Panc1 (cell line): ENCODE measurements at regions not wholly inside any gene's neighbourhood (a gene's known extent, or its start where the extent isn't known, plus 50 kb on each side); places are given as distances from the start of the nearest gene placed in this dataset.
"Not testable (repeated sequence)": the region's sequence is repeated elsewhere in the genome, so short reads cannot be mapped to it uniquely, and the experiment has no call there.

Experiments used
- ATAC-seq: fragments of 200-7000 bp; cut with Tn5 transposase; 2 replicates; pipeline ENCODE4 v1.9.1; 2020; ENCODE audit warnings: mild to moderate bottlenecking, moderate library complexity
- BruUV-seq: library from RNA; stranded (reverse); fragments of 400-500 nt; replicated peaks from 2 replicates; lab custom pipeline; 2021; lab: Mats Ljungman, UMichigan
- CTCF ChIA-PET: fragments of 300-600 bp; sonication (Branson Sonifier 250); formaldehyde crosslinking; loops from one replicate; lab custom pipeline; 2022; ENCODE audit warnings: antibody characterized with exemption; lab: Charles Lee
- POLR2A ChIA-PET: fragments of 300-600 bp; sonication (Branson Sonifier 250); formaldehyde crosslinking; loops from one replicate; lab custom pipeline; 2022; ENCODE audit warnings: antibody characterized with exemption; lab: Charles Lee
- DNase-seq: peaks from one replicate; pipeline ENCODE4 v3.0.0-alpha.2; 2010; ENCODE audit warnings: low read depth, low spot score
- H3K27ac ChIP-seq: 2 replicates; pipeline ENCODE4 v1.5.1; 2011; ENCODE audit warnings: mild to moderate bottlenecking, low read length, inconsistent platforms
- H3K27me3 ChIP-seq: fragments of 200-500 bp; sonication (Bioruptor generic); 2 replicates; pipeline ENCODE4 v1.6.0; 2014; ENCODE audit warnings: low read length, inconsistent platforms; ENCODE audit not compliant: control insufficient read depth, insufficient read depth
- H3K36me3 ChIP-seq: fragments of 200-500 bp; sonication (Bioruptor generic); 2 replicates; pipeline ENCODE4 v1.5.1; 2014; ENCODE audit warnings: inconsistent platforms, mild to moderate bottlenecking, low read length, moderate library complexity; ENCODE audit not compliant: control insufficient read depth, insufficient read depth
- H3K4me1 ChIP-seq: 2 replicates; pipeline ENCODE4 v1.5.1; 2011; ENCODE audit warnings: inconsistent platforms, mild to moderate bottlenecking, low read length, moderate library complexity; ENCODE audit not compliant: control insufficient read depth, insufficient read depth
- H3K4me3 ChIP-seq, 2 experiments: 2 replicates each; pipeline ENCODE4 v1.5.1; 2011 to 2012; ENCODE audit warnings: low read depth in 2 of 2, low read length in 2 of 2, mild to moderate bottlenecking in 2 of 2, inconsistent platforms in 1 of 2, moderate library complexity in 1 of 2
- H3K9me3 ChIP-seq: fragments of 200-500 bp; sonication (Bioruptor generic); 2 replicates; pipeline ENCODE4 v1.5.1; 2014; ENCODE audit warnings: low read depth, mild to moderate bottlenecking, inconsistent platforms, low read length, moderate library complexity; ENCODE audit not compliant: control insufficient read depth, insufficient read depth
- CTCF ChIP-seq: fragments of 450-650 bp; IDR thresholded peaks from 2 replicates; pipeline ENCODE4 v1.5.1; 2017; ENCODE audit warnings: mild to moderate bottlenecking
- POLR2AphosphoS5 ChIP-seq: IDR thresholded peaks from 2 replicates; pipeline ENCODE4 v1.6.1; 2012; ENCODE audit warnings: mild to moderate bottlenecking, low read depth, low read length, moderate library complexity
- REST ChIP-seq, 2 experiments: IDR thresholded peaks; 2 replicates each; pipeline ENCODE4 v1.6.1; 2011 to 2012; ENCODE audit warnings: low read depth in 2 of 2, control low read depth in 1 of 2, low read length in 1 of 2, mild to moderate bottlenecking in 1 of 2, moderate library complexity in 1 of 2; ENCODE audit not compliant: insufficient read depth in 1 of 2
- SIN3A ChIP-seq: IDR thresholded peaks from 2 replicates; pipeline ENCODE4 v1.6.1; 2012; ENCODE audit warnings: low read depth, mild to moderate bottlenecking, low read length, moderate library complexity, borderline replicate concordance; ENCODE audit not compliant: insufficient read depth
- TCF7L2 ChIP-seq: IDR thresholded peaks from 2 replicates; pipeline ENCODE4 v1.6.1; 2011; ENCODE audit warnings: mild to moderate bottlenecking, low read depth, low read length, inconsistent platforms
- in situ Hi-C: cut with HindIII; loops from 2 replicates; pipeline ENCODE4 v1.10.0; 2016; ENCODE audit warnings: low sequenced_read_pairs, low pct_unique_long_range_greater_than_20kb
- intact Hi-C: fragments of 100-400 bp; cut with micrococcal nuclease; formaldehyde crosslinking; loops from one replicate; pipeline ENCODE4 v1.10.0; 2022; ENCODE audit not compliant: unreplicated experiment

- no peak for TF ChIP-seq POLR2AphosphoS5
- no peak for TF ChIP-seq TCF7L2
- no peak for TF ChIP-seq CTCF
- no peak for TF ChIP-seq REST (IDR thresholded peaks at IDR 0.05; ENCODE audit: insufficient read depth in 1 of 2, low read depth in 2 of 2, low read length in 1 of 2)
- no peak for TF ChIP-seq SIN3A
- no peak overlapping the region for H3K4me3 ChIP-seq
- no peaks in the 10 kb centered on the region for H3K27me3 ChIP-seq
- ChIA-PET POLR2A (no interaction called here), CTCF (no interaction called here)
- no peak for DNase-seq
- H3K4me1 ChIP-seq = 0 out of 2 replicates have a peak, but pooled peaks cover 3% of the 10 kb centered on the region
- H3K36me3 ChIP-seq = no peaks in the 10 kb centered on the region
- BruUV-seq = no TSS peak
- no peaks in the 10 kb centered on the region for H3K9me3 ChIP-seq
- intact Hi-C loops = no loop called here
- ATAC-seq = no peak
- in situ Hi-C loops = no loop called here
- no peak overlapping the region for H3K27ac ChIP-seq
These were observed 132.3 kb upstream of the PELI1 start for GRCh38 chr2:64276417-64277095.

- Histone ChIP-seq H3K4me1 (0 out of 2 replicates have a peak, but pooled peaks cover 3% of the 10 kb centered on the region), H3K4me3 (no peak overlapping the region), H3K36me3 (no peaks in the 10 kb centered on the region), H3K9me3 (no peaks in the 10 kb centered on the region), H3K27ac (no peak overlapping the region), H3K27me3 (no peaks in the 10 kb centered on the region)
- POLR2A ChIA-PET = no interaction called here
- CTCF ChIA-PET = no interaction called here
- DNase-seq (no peak), ATAC-seq (no peak)
- BruUV-seq = no TSS peak
- in situ Hi-C loops = no loop called here
- intact Hi-C loops = no loop called here
- TF ChIP-seq SIN3A = no peak
- no peak for TF ChIP-seq CTCF
- no peak for TF ChIP-seq TCF7L2
- TF ChIP-seq REST (IDR thresholded peaks at IDR 0.05; ENCODE audit: insufficient read depth in 1 of 2, low read depth in 2 of 2, low read length in 1 of 2) = no peak
- no peak for TF ChIP-seq POLR2AphosphoS5
These were observed 133.1 kb upstream of the PELI1 start for GRCh38 chr2:64277101-64277849.

GRCh38 chr2:64280812-64281211 is 136.6 kb upstream of the PELI1 start:
- H3K27ac ChIP-seq, POLR2A ChIA-PET, H3K4me3 ChIP-seq, intact Hi-C loops, H3K4me1 ChIP-seq, DNase-seq, BruUV-seq, CTCF ChIA-PET, H3K9me3 ChIP-seq, H3K27me3 ChIP-seq, H3K36me3 ChIP-seq, in situ Hi-C loops, ATAC-seq: not testable (repeated sequence)
